RPMI7951 (cell line): ENCODE measurements at regions not wholly inside any gene's neighbourhood (a gene's known extent, or its start where the extent isn't known, plus 50 kb on each side); places are given as distances from the start of the nearest gene placed in this dataset.
"Not testable (repeated sequence)": the region's sequence is repeated elsewhere in the genome, so short reads cannot be mapped to it uniquely, and the experiment has no call there.

Source experiments
- DNase-seq: peaks from one replicate; pipeline ENCODE4 v3.0.0-alpha.2; 2012; ENCODE audit warnings: low read depth

DNA sequence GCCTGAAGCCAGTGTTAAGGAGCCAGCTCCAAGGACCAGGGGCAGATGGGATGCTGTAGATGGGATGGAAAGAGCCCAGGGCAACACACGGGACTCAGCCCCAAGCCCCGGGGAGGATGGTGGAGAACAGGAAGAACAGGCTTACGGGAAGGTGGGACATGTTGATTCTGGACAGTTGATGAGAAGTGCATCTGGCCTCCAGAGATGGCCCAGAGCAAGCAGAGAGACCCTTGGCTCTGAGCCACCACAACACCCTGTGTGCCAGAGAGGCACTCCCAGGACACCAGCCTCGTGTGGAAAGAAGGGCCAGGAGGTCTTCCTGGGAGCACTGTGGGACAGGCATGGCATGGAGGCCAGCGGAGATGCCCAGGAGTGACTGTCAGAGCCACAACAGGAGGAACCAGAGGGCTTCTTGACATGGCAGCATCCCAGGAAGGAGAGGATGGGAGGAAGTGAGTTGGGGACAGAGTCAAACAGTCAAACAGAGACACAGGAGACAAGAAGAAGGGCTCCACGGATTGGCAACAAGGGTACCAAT is 156.3 kb upstream of the MVB12B start:
- DNase-seq: no peak

DNA sequence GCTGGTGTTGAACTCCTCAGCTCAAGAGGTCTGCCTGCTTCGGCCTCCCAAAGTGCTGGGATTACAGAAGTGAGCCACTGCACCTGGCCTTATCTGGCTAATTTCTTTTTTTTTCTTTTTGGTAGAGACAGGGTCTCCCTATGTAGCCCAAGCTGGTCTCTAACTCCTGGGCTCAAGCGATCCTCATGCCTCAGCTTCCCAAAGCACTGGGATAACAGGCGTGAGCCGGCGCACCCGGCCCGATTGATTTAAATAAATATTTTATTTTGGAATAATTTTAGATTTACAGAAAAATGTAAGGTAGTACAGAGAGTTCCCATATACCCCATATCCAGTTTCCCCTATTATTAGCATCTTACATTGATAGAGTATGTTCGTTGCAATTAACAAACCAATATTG is 155.0 kb upstream of the MVB12B start:
- DNase-seq: no peak

DNA sequence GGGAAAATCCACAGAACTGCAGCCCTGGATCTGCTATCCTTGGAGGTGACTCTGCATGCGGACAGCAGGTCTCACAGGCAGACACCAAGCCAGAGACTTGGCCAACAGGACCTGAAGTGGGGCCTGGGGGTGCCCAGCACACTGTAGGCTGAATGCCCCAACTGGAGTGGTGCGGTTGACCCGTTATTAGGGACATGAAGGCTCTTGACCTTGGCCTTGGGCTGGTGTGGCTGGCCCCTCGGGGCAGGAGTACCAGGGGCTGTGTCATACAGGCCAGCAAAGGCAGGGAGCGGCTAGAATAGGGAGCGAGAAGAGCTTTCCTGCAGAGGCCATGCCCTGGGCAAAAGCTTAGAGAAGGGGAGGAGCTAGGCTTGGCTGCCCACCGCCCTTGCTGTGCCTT is 153.2 kb upstream of the MVB12B start:
- DNase-seq: no peak

DNA sequence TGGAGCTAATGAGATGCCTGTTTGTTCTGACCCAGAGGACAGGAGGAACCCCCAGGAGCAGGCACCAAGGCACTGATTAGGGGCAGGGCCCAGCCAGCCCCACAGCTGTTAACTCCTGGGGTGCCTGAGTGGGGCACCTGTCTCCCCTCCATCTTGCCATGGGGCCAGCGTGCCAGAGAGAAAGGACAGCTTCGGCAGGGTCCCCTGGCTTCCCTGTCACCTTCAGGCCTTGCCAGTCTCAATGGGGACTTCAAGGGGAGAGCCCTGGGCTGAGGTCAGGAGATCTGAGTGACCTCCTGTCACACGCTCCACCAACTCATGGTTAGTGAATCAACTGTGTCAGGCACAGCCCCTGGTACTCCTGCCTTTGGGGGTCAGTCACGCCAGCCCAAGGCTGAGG is 152.7 kb upstream of the MVB12B start:
- DNase-seq: no peak

DNA sequence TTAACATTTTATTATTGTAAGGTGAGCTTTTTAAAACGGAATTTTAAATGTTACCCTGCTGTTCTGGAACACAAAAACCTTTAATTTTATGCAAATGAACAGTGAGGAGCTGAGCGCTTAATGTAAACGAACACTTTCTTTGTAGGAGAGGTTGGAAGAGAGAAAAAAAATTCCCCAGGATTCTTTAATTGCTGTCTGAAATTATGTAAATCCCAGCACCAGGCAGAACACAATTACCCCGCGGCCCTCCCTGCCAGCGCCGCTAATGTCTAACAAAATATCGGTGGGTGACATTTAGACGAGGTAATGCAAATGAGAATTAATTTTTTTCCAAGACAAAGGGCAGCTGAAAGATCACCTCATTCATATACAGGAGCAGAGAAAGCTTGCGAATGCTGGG is 143.4 kb upstream of the MVB12B start:
- no peak for DNase-seq

DNA sequence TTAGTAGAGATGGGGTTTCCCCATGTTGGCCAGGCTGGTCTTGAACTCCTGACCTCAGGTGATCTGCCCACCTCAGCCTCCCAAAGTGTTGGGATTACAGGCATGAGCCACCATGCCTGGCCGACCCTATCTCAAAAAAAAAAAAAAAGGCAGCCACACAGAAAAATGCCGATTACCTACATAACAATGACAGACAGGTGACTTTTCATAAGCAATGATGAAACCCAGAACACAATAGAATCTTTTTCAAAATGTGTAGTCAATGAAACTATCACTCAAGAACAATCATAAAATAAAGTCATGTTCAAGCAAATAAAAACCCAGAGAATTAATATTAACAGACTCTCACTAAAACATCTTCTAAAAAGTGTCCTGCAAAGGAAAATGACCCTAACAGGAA is 135.6 kb upstream of the MVB12B start:
- DNase-seq: not testable (repeated sequence)

DNA sequence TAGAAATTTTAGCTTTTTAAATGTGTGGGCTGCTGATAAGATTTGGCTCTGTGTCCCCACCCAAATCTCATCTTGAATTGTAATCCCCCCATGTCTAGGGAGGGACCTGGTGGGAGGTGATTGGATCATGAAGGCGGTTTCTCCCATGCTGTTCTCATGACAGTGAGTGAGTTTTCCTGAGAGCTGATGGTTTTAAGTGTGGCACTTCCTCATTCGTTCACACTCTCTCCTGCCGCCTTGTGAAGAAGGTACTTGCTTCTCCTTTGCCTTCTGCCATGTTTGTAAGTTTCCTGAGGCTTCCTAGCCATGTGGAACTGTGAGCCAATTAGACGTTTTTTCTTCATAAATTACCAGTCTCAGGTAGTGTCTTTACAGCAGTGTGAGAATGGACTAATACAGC is 127.8 kb upstream of the MVB12B start:
- DNase-seq: no peak

DNA sequence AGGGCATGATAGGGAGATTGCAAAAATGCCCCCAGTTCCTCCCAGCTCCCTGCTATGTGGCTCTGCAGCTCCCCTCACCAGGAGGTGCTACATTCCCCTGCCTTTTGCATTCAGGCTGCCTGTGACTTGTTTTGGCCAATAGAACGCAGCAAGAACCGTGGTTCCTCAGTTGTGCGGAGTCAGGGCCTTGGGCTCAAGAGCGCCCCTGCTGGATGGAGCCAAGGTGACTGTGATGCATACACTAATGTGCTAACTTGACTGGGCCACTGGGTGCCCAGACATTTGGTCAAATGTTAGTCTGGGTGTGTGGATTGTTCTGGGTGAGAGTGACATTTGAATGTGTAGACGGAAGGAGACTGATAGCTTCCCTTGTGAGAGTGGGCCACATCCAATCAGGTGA is 123.3 kb upstream of the MVB12B start:
- no peak for DNase-seq

DNA sequence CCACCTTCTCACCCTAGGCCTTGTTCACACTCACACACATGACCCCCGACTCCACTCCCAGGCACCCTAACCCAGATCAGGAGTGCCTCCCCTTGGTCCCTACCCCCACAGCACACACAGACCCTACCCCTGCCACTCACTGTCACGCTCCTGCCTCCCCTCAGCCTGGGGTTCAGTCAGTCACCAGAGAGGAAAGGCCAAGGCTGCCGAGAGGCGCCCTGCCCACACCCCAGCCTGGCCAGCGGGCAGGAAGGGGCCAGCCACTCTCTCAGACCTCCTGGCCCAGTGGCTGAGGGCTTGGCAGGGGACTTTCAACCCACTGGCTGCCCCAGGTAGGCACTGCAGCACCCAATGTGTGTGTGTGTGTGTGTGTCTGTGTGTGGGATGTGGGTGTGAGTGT is 122.4 kb upstream of the MVB12B start:
- no peak for DNase-seq

DNA sequence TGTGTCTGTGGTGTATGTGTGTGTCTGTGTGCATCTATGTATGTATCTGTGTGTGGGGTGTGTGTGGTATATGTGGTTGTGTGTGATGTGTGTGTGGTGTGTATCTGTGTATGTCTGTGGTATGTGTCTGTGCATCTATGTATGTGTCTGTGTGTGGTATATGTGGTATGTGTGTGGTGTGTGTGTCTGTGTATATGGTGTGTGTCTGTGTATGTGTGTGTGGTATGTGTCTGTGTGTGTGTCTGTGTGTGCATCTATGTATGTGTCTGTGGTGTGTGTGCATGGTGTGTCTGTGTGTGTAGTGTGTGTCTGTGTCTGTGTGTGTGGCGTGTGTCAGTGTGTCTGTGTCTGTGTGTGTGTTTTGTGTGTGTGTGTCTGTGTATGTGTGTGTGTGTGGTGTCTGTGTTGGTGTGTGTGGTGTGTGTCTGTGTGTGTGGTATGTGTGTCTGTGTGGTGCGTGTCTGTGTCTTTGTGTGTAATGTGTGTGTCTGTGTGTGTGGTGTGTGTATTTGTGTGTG is 121.9 kb upstream of the MVB12B start:
- no peak for DNase-seq

DNA sequence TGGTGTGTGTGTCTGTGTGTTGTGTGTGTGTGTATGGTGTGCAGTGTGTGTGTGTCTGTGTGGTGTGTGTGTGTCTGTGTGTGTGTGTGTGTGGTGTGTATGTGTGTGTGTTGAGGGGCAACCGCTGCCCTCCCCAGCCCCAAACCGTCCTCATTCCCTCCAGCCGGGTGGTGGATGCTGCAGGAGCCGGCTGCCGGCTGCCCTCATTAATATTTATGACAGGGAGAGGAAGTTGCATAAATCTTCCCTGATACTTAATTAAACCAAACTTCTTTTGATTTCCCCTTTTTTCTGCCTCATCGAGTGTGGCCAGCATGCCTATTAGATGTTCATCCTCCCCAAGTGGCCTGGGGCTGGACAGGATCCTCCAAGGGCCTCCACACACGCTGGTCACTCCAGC is 121.4 kb upstream of the MVB12B start:
- DNase-seq: peak; percentile 2

DNA sequence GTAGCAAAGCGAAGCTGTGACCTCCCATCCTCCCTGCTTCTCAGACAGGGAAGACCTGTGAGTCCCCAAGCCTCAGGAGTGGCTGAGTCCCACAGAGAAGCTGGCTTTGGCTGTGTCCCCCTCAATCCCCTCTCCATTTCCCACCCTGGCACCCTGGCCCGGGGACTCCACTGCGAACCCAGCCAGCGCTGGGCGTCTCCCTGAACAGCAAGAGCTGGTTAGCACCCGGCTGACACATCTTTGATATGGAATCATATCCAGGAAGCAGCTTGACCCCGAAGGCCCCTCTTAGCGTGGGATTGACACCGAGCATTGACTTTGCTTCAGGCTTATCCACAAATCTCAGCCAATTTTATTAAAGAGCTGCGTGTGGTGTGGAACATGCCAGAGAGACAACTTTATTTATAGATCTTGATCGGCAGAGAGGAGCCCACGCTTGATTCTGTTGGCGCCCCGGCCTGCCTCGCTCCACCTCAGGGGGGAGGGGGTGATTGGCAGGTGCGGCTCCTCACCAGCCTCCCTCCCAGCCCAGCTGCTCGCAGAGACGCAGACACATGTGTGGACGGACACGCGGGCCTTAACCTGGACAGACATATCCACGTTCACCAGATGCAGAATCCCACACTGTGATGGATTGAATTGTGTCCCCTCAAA is 120.7 kb upstream of the MVB12B start:
- no peak for DNase-seq

DNA sequence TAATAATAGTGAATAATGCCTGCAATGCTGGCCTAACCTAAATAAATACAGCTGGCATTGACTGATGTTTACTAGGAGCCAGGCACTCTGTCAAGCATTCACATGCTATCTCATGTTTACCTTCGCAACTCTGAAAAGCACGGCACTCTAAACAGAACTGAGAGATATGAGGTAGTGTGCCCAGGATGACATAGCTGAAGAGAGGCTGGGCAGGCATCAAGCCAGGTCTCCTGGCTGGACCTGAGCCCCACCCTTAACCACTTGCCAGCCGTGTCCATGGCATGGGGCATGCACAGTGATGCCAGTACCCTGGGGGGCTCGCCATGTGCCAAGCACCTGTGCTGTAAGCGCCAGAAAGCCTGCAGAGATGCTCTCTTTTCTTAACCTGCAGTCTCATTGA is 119.4 kb upstream of the MVB12B start:
- DNase-seq: no peak

DNA sequence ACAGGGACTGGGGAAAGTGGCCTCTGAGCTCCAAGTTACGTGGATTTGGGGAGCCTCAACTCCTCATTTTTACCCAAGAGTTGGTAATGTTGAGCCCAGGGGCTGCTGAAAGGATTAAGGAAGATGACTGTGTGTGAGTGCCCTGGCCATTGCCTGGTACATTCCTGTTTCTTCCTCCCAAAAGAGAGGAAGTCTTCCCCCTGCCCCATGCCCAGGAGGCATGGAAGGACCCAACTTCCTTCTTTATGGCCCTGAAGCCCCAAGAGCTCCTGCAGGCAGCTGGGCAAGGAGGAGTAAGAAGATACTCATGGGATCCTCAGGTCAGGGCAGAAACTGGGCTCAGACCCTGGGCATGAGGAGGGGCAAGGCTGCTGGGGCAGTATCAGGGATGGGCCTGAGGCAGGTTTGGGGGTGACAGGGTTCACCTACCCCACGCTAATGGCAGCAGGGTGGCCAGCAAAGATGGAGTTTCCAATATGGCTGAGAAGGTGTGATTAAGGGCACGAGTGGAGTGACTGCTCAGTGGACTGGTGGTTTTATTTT is 118.3 kb upstream of the MVB12B start:
- no peak for DNase-seq

DNA sequence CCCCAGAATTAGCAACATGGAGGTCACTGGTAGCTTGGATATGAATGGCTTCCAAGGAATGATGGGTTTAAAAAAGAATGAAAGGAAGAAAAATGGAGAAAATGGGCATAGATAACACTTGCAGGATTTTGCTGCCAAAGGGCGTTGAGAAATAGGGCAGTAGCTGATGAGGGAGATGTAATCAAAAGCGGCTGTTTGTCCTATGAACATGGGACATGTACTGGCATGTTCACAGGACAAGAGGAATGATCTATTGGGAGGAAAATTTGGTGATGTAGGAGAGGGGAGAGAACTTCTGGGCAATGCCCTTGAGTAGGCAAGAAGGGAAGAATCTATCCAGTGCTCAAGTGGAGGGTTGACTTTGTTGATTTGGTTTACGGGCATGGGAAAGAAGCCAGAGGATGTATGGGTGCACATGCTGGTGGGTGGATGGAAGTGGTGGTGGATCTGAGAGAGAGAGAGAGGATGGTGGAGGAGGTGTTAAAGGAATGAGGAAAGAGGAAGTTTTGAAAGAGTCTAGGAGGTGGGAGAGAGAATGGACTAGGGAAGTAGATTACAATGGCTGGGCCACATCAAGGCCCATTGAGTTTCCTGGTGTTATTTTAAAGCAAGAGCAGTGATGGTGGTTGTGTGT is 115.1 kb upstream of the MVB12B start:
- no peak for DNase-seq

DNA sequence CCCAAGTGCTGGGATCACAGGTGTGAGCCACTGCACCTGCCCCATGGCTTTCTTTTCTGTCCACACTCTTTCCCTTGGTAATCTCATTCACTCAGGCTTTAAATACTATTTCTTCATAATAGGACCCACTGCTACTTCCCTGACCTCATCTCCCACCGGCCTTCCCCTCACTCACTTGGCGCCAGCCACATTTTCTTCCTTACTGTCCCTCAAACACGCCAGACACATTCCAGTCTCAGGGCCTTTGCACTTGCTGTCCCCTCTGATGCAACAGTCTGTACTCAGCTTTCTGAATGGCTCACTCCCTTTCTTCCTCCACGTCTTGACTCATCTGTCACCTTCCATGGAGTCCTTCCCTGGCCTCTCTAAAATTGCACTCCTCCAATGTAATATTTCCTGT is 111.1 kb upstream of the MVB12B start:
- DNase-seq: no peak

DNA sequence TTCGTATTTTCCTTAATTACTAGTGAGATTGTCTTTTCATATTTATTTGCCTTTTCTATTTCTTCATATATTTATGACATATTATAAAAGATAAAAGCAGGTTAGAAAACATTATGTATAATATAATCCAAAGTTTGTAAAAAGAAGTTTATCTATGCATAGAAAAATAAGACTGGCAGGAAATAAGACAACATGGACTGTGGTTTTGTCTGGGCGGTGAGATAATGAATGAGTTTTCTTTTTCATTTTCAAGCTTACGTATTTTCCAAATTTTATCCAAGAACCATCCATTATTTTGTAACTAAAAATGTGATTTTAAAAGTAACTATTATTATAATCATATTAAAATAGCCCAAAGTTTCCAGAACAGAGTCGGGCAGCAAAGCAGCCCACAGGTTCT is 109.8 kb upstream of the MVB12B start:
- DNase-seq: no peak

DNA sequence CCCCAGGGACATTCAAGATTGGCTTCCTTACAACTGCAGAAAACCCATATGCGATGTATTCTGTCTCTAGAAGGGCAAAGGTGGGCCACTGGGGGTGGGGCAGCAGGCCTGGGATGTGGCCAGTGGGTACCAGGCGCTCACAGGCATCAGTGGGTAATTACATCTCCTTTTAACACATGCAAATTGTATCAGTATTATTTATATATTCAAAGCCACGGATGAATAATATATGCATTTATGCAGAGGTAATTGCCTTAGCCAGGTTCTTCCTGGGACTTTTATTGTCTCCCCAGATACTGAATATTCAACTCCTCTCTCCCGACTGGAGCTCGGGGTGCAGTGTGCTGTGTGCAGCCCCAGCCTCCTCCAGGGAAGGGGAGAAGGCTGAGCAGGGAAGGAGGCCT is 109.4 kb upstream of the MVB12B start:
- no peak for DNase-seq

DNA sequence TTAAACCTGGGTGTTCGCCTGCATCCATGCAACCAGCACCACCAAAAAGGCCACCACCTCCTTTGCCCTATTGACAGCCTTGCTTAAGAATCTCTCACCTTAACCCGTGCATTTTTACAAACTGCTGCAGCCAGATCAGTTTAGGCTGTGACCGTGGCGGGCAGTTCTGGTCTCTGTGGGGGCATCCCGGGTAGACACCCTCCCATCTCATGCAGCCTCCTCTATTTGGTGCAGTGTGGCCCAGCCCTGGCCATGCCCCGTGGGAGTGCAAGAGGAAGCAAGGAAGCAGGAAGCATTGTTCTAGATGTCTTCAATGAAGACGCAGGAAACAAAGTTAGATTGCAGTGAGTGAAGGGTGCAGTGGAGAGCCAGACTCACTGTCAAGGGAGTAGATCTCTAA is 108.8 kb upstream of the MVB12B start:
- no peak for DNase-seq

DNA sequence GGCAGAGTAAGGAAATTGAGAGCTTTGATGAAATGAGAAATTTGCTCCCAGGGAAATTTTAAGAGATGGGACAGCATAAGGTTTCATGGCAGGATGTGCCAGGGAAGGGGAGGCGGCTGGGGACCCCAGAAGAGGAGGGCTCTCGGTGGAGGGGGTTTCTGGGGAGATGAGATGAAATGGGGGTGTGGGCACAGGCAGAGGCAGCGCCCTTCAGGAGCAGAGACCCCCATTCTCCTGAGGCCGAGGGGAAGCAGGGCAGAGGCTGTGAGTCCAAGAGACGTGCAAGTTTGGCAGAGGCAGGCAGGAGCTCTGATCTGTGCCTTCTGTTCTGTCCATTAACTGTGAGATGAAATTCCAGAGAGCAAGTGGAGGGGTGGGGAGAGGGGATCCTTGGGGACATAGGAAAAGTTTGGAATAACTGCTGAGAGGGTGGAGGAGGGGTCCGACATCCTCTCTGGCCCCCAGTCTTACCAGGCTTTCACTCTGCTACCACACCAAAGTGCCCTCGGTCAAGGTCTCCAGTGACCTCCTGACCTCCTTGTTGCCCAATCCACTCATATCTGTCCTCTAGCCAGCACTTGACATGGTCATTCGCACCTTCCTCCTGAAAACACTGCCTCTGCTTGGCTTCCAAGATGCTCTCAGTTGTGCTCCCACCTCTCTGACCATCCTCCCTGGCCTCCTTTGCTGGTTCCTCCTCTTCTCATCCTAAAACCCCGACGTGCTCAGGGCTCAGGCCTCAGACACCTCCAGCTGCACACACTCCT is 108.1 kb upstream of the MVB12B start:
- DNase-seq: no peak

DNA sequence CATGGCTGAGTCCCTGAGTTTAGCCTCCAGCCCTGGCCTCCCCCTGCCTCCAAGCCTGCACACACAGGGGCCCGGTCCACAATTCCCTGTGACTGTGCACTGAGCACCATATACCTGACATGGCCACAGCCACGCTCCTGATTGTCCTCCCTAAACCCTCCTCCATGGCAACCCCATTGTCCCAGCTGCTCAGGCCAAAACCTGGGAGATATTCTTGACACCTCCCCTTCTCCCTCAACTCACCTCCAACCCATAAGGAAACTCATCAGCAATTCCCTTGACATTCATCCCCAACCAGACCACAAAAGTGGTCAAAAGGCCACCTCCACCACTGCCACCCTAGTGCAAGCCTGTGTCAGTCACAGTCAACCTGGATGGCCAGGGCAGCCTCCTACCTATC is 107.5 kb upstream of the MVB12B start:
- no peak for DNase-seq

DNA sequence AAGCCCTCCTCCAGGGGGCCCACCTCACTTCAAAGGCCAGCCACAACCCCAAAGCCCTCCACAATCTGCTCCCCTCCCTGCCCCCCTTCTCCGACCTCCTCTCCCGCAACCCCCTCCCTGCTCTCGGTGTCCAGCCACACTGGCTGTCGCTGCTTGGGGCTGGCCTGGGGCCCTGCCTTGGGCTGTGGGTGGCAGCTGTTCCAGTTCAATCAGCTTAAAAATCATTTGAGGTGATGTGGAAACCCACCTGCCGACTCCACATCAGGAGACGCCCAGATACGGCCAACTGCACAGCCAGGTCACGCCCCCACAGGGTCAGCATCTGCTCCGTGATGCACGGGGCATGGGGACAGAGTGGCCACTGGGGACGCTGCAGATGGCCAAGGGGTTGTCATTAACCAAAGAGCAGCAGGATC is 107.0 kb upstream of the MVB12B start:
- DNase-seq: no peak

DNA sequence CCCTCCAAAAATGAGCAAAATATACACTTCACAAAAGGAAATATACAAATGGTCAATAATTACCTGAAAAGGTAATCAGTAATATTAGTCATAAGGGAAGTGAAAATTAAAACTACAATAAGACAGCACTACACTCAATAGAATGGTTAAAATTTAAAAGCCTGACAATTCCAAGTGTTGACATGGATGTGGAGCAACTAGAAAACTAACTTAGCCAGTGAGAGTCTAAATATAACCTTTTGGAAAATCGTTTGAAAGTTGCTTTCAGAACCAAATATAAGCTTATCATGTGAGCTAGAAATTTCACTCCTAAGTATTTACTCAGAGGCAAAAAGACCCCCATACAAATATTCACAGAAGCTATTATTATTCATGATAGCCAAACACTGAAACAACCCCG is 105.1 kb upstream of the MVB12B start:
- no peak for DNase-seq
